Effector CD8-positive, alpha-beta T cell (primary cell): ENCODE measurements at regions not wholly inside any gene's neighbourhood (a gene's known extent, or its start where the extent isn't known, plus 50 kb on each side); places are given as distances from the start of the nearest gene placed in this dataset.

Source experiments
- DNase-seq: peaks from one replicate; lab custom pipeline; 2025; lab: John Stamatoyannopoulos, UW

DNA sequence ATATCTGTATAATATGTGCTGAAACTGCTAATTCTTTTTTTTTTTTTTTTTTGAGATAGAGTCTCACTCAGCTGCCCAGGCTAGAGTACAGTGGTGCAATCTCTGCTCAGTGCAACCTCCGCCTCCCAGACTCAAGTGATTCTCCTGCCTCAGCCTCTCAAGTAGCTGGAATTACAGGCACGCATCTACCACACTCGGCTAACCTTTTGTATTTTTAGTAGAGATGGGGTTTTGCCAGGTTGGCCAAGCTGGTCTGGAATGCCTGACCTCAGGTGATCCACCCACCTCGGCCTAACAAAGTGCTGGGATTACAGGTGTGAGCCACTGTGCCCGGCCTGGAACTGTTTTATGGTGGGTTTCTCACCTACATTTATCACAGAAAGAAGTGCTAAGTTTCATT is 307.8 kb upstream of the STT3B start:
- DNase-seq, result no peak

DNA sequence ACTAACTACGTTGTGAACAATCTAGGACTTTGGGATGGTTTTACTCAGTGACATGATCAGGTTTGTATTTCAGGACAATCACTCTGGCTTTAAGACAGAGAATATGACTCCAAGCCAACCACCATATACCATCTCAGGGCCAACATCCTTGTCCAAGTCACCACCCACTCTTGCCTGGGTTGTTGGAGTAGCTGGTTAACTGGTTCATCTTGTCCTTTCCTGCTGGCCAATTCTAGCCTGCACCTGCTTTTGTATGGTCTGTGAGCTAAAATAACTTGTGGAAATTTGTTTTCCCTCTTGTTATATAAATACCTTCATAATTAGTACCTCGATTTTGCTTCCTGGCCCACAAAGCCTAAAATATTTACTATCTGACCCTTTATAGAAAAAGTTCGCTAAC is 306.8 kb upstream of the STT3B start:
- DNase-seq, result no peak

DNA sequence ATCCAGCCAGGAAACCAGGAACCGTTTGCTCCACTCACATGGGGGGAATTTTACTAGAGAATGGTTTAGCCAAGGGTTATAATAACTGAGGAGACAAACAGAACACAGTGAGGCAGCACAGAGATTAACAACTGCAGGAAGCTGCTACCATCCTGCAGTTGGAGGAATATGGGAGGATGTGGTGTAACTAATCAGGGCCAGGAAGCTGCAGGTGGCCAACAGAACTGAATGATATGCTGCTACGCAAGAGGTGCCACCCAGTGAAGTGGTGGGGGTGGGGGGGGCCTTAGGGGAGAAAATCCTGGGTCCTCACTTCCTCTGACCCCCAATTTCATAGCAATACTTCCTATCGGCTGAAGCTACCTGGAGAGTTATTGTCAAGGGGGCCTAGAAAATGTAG is 306.4 kb upstream of the STT3B start:
- no peak for DNase-seq

DNA sequence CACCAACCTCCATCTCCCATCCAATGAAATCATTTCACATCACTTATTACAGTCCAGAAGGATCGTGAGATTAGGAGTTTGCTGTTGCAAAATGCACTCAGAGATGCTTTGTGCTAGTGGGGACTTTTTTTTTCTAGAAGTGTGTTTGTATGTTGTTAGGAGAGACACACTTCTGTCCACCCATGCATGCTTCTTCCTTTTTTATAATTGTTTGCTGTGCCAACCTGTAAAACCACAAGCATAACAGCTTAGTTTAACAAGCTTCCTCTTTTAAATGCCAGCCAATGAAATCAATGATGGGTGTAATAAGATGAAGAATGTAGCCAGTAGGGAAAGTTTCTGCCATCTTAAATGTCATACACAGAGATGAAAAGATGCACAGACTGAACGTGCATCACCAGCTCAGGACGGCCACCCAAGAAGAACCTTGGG is 305.6 kb upstream of the STT3B start:
- DNase-seq, result no peak

DNA sequence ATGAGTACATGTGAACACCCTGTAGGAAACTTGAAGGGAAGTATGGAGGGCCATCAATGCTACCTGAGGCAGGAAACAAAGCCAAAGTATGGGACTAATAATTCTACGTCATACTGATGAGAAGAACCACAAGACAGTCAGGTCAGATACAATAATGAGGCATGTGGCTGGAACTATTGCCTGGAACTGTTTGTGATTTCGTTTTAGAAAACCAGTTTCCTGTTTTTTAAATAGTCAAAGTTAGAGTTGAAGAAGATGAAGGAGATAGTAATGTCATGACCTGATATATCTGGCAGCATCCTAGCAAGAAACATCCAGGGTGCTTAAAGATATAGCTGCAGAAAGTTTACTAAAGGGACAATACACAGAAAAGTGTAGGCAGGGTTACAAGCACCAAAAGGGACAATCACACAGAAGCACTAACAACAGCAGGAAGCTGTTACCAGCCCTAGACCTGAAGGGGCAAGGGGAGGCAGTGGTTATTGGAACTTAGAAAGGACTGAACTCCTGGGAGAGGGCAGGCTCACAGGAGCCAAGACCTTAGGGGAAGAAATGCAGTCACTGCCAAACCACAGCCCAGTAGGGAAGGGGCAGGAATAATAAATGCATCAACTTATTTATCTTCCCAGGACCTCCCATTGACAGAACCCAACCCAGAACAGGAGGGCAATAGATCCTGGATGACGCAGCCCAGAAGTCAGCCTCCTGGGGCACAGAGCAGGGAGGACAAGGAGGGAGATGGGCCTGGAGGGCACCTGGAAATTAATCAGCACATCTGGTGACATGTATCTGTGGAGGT is 302.1 kb upstream of the STT3B start:
- no peak for DNase-seq

DNA sequence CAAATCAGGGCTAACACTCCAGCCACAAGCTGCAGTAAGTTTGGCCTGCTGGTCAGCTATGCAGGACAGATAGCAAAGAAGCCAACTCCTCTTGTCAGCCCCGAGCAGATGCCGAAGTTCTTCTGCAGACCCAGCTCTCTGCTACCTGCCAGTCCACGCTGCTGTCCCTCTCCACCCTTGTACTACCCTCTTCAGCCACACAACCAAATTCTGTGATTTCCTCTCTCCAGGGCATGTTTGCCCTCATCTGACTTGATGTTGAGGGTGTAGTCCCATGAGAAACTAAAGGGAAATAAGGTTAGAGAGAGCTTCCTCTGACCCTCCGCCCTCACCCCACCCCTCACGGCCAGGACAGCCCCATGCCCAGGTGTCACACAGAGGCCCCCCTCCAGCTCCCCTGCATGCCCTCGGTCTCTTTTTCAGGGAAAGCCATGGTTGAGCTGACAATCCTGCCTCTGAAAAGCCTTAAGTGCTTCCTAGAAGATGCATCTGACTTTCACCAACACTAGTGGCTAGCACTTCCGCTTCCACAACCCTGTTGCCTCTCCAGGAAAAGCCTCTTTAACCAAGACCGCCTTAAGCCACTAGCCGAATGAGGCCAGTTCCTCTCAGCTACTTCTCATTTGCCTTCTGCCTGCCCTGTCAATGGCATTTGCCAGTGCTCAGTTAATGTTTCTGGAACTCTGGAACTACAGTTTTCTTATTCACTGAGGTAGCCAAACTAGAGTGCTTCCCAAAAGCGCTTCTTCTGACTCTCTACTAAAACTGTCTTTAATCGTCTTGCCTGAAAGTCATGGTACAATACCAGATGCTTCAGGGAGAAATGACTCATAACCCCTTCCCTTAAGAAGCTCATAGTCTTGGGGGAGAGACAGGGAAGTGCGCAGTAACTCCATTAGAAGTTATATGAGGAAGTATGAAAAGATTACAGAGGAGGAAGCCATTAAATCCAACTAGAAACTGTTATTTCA is 300.4 kb upstream of the STT3B start:
- no peak for DNase-seq

DNA sequence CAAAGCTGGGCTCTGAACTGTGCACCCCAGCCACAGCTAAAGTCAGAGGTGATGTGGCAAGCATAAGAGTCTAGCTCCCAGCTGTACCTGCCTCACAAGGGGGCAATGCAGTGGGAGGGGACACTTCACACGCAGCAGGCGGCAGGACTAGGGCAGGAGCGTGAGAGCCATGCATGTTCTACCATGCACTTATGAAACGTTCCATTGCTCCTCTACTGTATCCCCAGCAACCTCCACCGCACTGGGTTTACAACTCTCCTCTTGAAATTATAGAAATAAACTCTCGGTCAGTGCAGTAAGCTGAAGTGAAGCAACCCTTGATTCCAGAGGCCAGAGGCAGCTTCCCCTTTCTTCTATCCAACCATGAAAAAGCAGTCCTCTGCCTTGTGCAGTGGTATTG is 298.6 kb upstream of the STT3B start:
- no peak for DNase-seq

DNA sequence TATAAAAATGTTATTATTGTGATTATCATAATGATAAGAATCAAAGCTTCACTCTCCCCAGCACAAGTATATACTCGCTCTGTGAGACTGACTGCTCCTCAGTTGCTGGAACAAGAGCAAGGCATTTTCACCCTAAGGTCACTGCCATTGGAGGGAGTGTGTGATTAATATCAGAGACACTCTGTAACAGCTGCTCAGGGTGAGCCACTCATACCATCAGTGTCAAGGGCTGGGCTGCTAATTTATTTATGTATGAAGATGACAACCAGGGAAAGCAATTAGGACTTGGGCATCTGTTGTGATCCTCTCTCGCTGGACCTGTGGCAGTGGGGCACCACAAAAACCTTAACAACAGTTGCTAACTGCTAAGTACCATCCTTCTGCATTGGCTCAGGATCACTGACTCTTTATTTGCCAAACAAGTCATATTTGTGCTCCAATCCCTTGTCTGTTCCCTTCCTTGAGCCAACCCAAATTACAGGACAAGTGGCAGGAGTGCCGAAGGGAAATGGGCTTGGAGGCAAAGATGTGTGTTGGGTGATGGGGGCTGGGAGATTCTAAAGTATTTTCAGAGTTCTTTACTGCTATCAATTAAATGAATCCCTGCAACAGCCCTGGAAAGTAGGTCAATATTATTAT is 297.5 kb upstream of the STT3B start:
- DNase-seq, result no peak

DNA sequence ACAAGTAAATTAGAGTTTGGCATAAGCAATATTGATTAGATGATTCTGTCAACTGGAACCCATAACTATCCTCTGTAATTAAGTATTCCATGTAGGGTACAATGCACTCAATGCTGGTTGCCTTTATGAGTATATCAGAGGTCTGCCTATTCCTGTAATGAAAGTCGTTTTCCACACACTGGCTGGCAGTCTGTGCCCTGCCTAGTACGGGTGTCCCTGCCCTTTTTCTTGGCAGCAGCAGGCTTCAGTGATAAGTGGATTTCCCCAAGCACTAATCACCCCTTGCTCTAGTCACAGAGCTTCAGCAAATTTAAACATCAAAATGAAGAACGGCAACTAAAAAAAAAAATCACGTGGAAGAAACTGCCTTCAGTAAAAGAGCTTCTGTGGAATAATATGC is 294.8 kb upstream of the STT3B start:
- DNase-seq, result no peak

DNA sequence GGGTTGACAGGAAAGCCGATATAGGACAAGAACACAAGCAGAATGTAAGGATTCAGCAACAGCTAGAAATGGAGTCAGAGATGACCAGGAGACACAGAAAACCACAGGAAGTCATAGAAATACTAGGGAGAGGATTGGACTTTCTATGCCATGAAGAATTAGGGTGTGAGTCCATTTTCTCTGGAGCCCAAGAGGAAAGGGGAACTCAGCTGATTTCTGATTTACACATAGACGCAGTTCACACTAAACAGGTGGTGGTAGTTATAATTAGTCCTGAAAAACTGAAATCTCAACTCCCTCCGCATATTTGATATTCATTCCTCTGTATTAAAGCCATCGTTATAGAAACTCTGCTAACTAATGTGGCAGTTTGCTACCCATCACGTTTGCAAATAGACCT is 292.7 kb upstream of the STT3B start:
- no peak for DNase-seq

DNA sequence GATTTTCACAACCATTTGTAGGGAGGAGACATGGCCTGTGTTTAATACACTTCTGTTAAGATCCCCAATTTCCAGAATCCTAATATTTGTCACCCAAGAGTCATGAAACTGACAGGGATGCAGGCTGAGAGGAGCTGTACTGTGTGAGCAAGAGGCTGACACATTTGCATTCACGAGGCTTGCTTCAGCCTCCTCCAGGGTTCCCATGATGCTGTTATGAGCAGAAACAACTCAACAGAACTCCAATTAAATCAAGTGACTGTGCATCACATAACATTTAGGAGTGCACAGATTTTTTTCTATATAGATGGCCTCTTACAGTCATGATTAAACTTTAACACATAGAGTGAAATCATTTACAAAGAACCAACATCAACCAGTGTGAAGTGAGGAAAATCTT is 292.3 kb upstream of the STT3B start:
- no peak for DNase-seq

DNA sequence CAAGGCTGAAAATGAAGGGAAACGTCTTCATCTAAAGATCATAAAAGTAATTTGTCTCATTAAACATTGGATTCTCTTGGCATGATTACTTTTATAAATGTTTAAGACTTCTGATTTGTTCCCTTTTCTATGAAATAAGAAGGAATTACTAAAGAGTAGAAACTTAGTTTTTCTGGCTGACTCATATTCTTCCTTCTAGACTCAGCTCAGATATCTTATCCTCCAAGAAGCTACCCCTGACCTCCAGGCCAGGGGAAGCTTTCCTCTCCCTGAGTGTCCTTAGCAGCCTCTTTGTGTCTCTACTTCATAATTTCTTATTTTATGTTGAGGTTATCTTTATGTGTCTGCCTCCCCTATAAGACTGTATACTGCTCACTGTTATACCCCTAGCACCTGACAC is 291.9 kb upstream of the STT3B start:
- no peak for DNase-seq

DNA sequence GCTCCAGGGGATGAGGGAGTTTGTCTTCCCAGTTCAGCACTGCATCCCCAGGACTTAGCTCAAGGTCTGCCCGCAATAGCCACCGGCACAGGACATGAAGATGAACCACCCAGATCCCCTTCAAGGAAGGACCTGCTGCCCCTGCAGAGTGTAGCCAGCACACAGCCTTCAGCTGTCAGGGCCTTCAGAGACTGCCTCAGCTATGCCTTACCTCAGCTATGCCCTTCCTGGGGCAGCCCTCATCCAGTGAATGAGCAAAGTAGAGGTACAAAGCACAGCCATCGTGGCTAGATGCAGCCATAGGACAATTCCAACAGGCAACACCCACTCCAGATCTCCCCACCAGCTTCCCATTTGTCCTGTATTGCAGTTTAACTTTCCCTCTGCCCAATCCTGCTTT is 291.2 kb upstream of the STT3B start:
- no peak for DNase-seq

DNA sequence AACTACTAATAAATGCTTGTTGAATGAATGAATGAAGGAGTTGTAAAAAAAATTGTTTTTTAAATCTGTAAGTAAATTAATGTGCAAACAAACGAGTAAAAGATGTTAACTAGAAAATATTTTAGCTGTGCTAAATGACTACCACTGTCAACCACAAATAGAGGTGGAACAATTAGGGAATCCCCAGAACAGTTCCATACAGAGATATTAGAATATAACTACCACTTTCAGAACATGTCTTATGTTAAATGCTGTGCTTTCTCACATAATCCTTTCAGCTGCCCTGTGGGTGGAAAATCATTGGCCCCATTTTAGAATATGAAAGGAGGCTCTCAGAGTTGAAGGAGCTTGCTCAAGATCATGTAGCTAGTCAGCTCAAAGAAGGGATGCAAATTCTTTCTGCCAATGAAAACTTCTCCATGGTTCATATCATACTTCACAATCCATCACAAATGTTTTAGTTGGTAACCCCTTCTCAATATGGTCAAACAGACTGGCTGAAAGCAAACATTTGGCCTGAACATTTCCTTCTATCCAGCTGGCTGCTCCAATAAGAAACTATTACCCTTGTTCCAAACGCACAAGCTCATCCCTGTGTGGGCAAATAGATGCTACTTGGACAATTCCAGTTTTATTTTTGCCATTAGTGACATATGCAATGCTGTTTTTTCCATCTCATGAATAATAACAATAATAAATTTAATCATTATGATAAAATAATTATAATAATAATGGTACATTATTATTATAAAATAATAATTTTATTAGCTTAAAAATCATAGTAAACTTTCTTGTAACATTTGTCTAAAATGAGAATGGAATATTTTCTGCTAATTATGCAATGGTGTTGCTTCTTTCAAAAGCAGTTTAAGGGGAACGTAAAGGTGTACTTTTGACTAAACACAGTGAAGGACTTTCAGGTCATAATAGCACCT is 290.4 kb upstream of the STT3B start:
- no peak for DNase-seq

DNA sequence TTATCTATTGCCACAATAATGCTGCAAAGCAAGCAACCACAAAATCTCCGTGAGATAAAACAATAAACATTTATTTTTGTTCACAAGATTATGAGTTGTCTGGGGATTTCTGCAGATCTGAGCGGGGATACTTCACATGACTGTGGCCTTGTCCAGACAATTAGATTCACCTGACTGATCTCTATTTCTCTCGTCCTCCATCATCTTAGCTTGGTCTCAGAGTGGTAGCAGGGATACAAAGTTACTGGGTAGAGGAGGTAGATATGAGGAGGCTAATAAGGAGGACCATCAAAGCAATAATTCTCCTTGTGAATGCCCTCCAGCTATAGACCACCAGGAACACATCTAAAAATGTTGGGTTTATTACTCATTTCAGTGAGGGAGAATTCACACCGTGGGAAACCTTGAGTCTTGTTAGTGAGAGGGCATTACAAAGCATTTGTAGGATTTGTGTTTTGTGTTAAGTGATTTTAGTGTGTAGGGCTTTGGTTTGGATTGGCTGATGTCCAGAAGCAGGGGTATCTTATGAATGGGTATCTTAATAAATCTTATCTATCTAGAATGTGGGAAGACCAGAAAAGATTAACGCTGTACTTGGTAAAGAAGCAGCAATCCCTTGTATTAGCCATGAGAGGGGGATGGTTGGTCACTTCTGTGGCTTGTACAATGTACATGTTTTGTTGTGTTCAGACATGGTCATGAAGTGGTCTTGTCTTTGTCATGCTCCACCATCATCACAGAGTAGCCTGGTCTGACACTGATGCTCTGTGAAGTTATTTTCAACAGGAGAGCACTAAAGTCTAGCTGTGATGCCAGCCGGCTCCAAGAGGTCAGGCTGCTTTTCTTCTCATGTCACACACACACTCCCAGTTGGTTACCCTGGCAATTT is 287.6 kb upstream of the STT3B start:
- no peak for DNase-seq

DNA sequence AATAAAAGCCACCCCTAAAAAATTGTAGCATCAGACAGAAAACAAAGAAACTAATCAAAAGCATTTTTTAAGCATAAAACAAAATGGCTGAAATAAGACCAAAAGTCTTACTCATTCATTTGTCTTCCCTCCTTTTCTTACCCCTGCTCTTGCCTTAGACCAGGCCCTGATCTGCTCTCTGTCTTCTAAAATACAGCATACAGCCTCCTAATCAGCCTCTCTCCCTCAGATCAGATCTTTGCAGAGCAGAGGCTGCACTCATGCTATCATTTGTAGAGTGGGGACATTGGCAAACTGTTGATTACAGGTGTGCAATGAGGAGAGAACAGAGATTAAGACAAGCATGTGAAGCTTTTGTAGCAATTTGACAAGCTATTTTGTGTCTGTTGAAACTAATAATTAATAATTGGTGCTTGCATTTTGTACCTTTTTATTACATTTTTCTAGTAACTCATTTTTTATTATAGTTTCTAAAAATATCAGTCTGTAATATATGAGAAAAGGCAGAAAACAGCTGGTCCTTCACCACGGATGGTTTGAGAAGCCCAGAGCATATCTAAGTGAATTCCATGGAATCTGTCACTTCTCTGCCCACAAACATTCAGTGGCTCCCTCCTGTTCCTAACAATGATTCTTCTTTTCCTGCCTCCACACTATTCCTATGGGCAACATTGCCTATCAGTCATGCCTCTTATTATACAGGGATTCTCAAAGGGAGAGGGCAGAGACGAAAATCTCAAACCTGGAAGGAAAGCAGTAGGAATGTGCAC is 286.2 kb upstream of the STT3B start:
- no peak for DNase-seq

DNA sequence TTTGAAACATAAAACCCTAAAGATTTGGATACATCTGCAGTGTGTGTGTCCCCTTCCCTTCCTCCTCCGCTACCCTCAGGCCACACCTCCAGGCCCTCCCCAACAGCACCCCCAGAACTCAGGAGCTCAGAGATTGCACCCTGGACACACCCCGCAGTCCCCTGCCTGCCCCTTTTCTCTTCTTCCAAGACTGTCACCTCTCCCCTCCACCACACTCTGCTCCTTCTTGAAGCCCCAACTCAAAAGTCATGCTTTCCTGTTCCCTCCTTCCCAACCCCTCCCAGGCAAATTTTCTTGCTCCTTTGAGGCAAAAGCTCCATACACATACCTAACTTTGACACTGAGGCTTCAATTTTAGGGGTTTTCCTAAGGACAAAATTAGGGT is 285.7 kb upstream of the STT3B start:
- DNase-seq, result no peak

DNA sequence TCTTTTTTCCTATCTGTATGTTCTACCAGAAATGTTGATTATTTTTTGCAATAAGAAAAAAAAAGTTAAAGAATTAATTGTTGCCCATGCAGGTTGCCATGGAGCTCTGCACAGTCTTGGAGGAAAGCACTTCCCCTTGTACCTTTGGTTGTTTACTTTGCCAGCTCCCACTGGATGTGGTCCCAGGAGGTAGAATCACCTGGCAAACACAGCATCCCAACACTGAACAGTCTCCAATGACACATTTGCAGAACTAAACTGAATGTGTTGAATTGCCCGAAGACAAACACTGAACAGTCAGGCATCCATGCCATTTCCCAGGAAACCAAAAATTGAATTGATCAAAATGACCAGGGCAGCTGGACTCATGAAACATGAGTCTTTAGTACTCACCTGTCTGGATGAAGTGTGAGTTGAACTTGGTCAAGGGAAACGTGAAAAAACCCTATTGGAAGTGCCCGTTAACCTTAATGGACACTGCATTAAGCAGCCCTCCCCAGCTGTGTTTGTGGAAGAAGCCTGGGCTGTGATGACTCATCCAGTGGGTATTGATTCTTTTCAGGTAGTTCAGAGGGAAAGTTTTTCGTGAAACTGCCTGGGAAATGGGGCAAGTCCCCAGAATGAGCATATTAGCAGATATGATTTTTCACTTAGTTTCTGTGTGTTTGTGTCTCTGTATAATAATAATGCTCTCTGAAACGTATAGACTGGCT is 284.7 kb upstream of the STT3B start:
- DNase-seq, result no peak

DNA sequence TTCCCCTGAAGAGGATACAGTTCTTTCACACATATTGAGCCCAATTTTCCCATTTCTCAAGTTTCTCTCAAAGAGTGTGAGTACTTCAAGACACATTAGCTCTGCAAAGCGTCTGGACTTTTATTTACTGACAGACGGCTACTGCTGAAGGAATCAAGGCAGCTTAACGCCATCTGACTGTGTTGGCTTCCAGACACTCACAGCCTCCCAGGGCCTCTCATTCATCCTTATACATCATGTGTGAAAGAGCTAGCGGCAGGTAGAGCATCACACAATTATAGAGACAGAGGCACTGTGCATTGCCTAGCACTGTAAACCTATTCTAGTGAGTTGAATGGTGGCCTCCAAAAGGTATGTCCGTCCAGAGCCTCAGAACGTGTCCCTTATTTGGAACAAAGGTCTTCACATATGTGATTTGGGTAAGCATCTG is 284.1 kb upstream of the STT3B start:
- DNase-seq, result no peak
